Ammon's horn (tissue), 1 donor: ENCODE measurements at regions not wholly inside any gene's neighbourhood (a gene's known extent, or its start where the extent isn't known, plus 50 kb on each side); places are given as distances from the start of the nearest gene placed in this dataset.
"Not testable (repeated sequence)": the region's sequence is repeated elsewhere in the genome, so short reads cannot be mapped to it uniquely, and the experiment has no call there.

Source experiments
- DNase-seq: peaks from one replicate; pipeline ENCODE4 v3.0.0-alpha.2; 2016; ENCODE audit warnings: low spot score

DNA sequence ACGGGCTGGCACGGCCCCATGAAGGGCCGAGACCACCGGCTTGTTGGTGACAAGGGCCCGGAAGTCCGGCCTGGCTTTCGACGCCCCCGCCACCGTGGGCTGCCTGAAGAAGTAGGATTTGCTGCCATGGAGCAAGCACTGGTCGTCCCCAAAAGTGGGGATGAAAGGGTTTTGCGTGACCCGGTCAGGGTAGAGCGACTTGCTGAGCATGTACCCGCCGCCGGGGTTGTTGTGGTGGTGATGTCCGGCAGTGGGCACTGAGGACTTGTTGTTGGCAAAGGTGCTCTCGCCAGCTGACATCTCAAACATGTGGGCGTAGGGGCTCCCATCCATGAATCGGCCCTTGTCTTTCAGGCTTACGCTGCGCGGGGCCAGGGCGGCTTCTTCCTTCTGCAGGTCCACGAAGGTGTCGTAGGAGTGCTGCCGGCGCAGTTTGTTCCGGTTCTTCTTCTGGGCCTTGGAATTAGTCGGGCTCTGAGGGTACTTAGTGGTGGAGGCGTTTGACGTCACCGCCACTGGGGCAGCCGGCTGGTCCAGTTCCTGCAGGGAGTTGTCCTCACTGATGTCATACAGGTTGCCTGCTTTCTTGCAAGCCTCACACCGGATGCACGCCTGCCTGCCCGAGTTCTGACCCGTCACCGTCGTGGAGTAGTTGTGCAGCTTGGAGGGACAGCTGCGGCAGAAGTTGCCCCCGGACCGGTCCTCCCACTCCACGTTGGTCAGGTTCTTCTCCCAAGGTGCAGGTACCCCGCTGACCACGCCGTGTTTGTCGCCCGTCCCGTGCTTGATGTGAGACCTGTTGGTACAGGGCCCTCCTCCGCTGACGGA, 366.6 kb downstream of the EMP1 start:
- DNase-seq: no peak

- DNase-seq: no peak
These were observed 365.4 kb downstream of the EMP1 start for GRCh38 chr12:13561923-13562322.

GRCh38 chr12:13559318-13559978, 362.9 kb downstream of the EMP1 start:
- DNase-seq: no peak

DNA sequence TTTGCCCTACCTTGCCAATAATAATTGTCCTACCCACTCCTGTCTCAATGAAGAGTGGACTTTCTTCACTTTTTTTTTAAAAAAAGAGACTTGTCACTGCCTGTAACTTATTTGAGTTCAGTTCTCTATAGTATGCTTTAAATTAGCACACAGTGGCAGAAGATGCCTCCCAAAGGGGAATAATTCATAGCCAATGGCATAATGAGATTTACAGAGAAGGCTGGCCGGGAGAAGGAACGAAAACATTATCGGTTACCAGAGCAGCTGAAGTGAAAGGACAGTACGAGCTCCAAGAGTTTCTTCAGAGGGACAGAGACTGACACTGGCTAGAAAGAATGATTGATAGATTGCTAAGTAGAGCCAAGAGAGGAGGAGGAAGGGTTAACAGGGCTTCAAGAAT, 356.3 kb downstream of the EMP1 start:
- no peak for DNase-seq

- no peak for DNase-seq
These were observed 350.8 kb downstream of the EMP1 start for GRCh38 chr12:13547283-13547682.

GRCh38 chr12:13546231-13546630, 349.7 kb downstream of the EMP1 start:
- DNase-seq: peak; percentile 61

DNA sequence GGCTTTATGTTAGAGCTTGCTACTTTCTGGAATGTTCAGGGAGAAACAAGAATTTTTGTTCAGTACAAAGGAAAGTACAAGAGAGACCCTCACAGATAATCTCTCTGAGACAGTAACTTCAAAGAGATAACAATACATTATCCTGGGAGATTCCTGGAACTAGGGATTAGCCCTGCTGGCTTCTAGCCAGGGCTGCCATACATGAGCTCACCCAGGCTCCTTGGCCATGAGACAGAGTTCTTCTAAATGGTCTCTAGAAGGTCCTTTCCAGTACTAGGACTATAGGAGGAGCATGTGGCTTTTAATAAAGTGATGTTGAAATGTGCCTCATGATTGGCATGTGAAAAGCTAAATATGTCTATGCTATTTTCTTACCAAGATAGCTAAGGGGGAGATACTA, 342.5 kb downstream of the EMP1 start:
- DNase-seq: no peak

DNA sequence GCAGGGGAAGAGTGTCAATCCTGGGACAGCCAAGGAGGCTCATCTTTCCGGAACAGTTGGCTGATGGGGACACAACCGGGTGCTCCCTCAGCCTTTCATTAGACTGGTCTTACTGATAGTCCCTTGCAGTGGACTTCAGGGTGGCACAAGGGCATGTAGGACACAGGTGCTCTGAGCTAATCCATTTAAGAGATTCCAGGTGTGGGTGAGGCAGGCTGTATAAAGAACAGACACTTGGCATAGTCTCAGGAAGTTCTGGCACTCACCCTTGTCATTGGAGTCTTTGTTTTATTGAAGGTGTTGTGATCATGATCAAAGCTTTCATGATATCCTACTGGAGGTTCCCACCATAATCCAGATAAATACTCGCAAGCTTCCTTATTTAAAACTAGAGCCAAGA, 341.6 kb downstream of the EMP1 start:
- no peak for DNase-seq

DNA sequence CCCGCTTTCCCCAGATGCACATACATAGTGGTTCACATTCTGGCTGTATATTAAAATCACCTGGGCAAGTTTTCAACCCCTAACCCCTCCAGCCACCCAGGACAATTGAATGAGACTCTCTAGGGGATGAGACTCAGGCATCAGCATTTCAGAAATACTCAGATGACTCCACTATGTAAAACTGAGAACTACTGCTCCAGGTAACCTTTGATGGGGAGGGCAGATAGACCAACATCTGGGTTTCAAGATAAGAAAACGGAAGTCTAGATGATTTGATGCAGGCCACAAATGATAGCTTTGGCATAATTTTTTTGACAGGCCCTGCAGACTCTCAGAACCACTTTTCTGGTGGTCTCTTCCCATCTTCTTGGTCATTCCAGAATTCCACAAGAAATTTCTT, 341.1 kb downstream of the EMP1 start:
- no peak for DNase-seq

GRCh38 chr12:13536219-13536910, 339.8 kb downstream of the EMP1 start:
- DNase-seq: no peak

GRCh38 chr12:13534645-13535398, 338.3 kb downstream of the EMP1 start:
- peak; percentile 79 for DNase-seq

- no peak for DNase-seq
These were observed 337.7 kb downstream of the EMP1 start for GRCh38 chr12:13534242-13534641.

GRCh38 chr12:13530966-13531365, 334.4 kb downstream of the EMP1 start:
- DNase-seq: peak; percentile 36

DNA sequence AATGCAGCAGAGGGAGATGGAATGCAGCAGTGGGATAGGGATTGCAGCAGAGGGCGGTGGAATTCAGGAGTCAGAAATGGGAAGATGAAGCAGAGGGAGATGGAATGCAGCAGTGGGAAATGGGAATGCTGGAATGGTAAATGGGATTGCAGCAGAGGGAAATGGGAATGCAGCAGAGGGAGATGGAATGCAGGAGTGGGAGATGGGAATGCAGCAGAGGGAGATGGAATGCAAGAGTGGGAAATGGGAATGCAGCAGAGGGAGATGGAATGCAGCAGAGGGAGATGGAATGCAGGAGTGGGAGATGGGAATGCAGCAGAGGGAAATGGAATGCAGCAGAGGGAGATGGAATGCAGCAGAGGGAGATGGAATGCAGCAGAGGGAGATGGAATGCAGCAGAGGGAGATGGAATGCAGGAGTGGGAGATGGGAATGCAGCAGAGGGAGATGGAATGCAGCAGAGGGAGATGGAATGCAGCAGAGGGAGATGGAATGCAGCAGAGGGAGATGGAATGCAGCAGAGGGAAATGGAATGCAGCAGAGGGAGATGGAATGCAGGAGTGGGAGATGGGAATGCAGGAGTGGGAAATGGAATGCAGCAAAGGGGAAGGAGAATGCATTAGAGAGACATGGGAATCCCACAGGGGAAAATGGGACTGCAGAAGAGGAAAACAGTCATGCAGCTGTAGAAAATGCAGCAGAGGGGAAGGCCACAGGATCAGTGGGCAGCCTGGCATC, 329.8 kb downstream of the EMP1 start:
- DNase-seq: not testable (repeated sequence)

DNA sequence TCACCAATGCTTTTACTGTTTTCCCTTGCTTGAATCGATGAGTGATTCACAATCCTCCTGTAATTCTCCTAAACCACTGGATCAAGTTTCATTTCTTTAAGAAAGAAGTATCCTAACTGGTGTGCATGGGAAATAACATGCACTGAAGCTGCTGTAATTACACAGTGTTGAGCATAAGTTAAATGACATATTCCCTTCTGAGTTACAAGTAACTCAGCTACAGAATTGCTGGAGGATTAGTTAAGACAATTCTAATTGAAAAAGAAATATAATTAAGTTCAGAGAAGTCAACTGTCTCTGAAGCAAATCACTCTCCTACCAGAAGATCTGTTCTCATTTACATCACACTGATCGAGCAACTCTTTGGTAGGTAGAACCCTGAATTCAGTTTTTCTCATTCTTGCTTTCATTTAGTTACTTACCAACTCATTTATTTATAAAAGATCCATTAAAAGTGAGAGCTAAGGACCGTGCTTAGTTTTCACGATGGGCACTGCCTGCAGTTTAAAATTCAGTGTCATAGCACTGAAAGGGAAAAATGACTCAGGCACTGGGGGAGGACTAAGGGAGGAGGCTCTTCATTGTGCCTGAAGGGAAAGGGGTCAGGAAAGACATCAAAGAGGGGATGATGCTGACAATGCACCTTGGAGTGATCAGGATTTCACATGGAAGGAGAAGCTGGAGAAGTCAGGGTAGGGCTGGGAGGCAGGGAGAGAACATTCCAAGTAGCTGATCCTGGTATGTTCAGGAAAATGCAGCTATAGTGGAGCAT, 327.2 kb downstream of the EMP1 start:
- no peak for DNase-seq

- not testable (repeated sequence) for DNase-seq
These were observed 321.5 kb downstream of the EMP1 start for GRCh38 chr12:13518034-13518433.

DNA sequence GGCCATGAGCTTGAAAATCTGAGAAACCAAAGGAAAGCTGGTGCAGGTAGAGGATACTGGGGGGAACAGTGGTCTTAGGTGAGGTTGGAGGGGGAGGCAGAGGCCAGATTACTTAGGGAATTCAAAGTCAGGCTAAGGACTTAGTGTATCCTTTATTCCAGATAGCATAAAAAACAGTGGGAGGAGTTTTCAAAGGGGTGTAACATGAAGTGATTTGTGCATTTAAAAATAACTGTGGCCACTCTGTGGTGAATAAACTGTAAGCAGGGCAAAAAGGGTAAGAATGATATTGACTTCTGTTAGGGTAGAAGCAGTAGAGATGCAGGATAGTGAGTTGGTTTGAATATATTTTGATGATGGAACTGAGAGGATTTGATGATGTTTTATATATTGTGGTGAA, 313.2 kb downstream of the EMP1 start:
- no peak for DNase-seq

DNA sequence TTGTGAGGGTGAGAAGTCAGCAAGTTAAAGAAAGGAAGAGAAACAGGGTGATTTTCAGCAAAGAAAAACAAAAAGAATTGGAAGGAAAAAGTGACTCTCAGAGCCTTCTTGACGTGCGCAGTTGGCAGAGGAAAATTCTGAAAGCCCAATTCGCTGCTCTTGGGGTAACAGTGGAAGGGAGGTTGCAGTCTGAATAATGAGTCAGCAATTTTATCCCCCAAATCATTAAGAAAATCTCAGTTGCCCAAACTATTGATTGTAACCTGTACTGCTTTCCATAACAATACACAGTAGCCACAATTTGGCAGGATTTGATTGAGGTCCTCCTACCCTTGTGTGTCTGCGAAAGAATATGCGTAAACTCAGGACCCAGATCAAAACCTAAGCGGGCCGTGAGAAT, 309.1 kb downstream of the EMP1 start:
- no peak for DNase-seq

- DNase-seq: no peak
These were observed 308.7 kb downstream of the EMP1 start for GRCh38 chr12:13505224-13505623.

- no peak for DNase-seq
These were observed 308.2 kb downstream of the EMP1 start for GRCh38 chr12:13504736-13505135.

GRCh38 chr12:13504074-13504473, 307.5 kb downstream of the EMP1 start:
- no peak for DNase-seq
